IPS-NIHi11 (cell line): ENCODE measurements at regions not wholly inside any gene's neighbourhood (a gene's known extent, or its start where the extent isn't known, plus 50 kb on each side); places are given as distances from the start of the nearest gene placed in this dataset.
"Not testable (repeated sequence)": the region's sequence is repeated elsewhere in the genome, so short reads cannot be mapped to it uniquely, and the experiment has no call there.

ENCODE experiments used
- DNase-seq: peaks from one replicate; pipeline ENCODE4 v3.0.0; 2012; ENCODE audit warnings: mixed read lengths, low spot score

DNA sequence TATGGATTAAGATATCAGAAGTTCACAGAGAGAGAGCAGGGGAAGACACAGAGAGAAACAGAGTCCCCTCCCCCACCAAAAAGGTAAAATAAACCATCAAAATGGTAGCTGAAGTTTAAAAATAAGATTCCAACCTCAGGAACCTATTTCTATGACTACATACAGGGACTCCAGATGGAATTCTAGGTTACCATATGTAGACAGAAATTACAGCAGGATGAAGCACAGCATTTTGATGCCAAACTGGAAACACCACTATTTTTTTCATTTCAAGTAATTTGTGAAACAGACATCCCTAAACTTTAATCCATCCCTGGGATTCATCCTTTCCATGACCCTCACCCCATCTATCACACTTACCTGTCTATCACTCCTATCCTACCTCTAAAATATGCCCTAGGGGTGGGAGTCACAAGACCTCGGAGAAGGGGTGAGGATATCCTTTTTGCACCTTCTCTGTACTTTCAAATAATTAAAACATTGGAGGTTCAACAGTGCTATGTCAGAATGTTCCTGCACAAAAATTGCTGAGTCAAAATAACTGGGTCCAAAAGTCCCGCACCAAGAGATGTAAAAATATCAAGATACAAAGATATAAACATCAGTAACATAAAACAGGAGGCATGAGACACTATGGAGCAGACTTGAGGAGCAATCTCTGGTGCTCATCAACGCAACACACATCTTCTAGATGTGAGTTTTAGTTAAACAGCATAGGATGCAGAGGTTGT is 344.5 kb upstream of the RASGEF1B start:
- DNase-seq: no peak

DNA sequence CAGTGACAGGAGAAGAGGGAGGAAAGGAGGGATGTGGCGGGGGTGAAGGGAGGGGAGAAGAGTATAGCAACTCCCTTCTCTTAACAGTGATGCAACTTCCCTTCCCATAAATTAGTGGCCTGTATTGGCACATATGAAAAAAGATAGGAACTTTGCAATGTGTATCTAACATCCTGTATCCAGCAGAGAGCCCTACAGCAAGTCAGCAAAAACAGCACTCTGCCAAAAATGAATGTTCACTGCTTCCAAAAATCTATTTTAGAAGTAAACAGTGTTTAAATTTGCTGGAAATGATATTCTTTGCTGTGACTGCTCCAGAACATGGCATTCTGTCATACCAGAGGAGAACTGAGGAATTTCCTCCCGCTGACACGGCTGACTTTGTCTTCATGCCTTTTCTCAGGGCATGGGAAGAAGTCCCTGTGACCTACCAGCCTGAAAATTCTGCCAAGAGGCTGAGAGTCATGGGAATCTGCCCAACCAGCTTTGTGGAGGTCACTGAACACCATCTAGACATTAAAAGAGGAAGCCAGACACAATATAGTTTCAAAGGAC is 343.4 kb upstream of the RASGEF1B start:
- DNase-seq: no peak

DNA sequence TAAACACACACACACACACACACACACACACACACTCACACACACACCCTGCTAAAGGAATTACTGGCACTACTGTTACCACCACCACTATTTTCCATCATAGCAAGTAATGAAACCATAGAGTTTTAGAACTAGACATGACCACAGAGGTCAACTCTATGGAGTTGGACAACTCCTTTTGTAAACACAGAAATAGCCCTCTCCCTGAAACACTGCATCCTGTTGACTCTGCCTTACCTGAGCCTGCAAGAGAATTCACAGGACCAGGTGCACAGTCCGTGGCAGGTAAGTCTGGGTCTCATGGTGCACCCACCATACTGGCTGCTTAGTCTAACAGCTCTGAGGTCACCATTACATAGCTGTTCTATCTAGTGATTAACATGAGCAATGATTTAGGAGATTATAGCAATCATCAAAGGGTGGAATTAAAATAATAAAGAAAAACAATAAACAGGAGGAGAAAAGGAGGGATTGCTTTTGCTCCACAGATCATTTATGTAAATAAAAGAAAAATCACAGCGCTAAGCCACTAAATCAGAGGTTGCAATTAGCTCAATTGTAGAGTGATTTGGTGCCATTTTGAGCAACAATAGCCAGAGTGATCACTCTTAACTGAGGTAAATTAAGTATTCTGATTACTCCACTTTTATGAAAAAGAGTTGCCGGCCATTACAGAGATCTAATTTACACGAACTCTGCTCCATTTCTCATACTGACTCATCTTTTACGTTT is 340.0 kb upstream of the RASGEF1B start:
- no peak for DNase-seq

DNA sequence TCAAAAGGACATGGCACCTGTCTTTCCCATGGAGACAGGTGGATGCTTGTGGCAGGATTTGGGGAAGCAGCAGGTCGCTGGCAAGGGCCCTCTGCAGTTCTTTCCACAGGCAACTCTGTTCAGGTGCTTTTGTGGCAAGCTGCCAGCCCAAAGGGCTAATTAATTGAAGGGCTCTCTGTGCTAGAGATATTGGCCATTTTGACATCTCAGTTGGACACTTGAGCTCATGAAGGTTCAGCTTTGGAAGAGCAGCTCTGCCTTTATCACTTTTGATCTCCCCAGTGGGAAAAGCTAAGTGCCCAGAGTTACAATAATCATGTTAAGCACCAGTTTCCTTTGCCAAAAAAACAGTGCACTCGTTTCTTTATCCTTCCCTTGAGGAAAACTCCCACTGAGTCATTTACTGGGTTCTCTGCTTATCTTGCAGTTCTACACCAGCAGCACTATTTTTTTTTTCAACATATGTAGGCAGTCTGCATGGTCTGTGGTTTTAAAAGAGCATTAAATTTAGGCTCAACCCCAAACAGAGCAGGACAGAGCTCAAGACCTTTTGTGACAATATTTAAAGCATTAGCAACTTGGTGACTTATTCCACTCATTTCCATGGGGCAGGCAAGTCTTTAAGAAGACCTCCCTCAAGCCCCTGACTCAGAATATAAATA is 336.4 kb upstream of the RASGEF1B start:
- no peak for DNase-seq

DNA sequence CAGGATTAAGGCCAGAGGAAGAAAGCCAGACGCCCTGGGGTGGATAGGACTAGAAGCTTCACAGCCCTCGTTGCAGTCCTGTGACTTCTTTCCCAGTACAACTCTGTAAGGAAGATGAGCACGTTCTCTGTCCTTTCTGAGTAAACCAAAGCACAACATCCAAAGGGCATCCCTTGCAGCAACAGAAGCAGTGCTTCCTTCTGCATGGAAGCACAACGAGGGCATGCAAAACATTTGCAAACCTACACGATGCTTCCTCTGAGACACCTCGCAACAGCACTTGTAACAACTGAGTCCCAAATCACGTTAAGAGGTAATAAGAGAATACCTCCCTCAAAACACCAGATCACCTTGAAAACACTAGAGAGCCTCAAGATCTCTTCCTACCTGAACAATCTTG is 335.7 kb upstream of the RASGEF1B start:
- no peak for DNase-seq

DNA sequence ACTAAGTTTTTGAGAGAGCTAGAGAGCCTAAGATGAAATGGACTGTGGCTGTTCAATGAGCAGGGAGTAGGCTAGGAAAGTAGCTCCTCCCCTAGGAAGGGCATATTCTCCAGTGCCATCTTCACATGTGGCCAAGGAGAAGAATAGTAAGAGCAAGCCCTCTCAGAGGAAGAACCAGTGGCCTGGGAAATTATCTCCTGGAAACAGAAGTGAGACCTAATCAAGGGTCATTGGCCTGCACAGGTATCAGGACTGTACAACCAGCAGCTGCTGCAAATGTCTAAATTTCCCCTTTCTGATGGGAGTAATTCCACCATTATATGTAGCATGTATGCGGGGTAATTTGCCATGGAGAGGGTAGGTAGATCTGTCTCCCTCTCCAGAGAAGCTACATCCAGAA is 334.8 kb upstream of the RASGEF1B start:
- DNase-seq: no peak

DNA sequence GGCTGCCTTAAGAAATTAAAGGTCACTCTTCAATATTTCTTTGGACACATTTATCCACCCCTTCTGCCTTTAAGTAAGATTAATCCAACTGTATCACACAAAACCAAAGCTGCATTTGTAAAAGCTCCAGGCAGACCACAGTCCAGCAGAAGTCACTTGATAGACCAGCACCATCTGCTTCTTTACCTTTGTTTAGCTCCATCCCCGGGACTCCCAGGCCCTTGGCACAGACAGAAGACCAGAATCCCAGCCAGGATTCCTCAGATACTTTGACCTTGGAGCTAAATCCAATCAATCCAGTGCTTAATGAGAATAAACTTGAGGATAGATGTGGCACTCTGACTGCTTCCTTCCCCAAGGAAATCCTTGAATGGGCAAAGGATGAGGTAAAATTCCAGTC is 333.1 kb upstream of the RASGEF1B start:
- DNase-seq: no peak

DNA sequence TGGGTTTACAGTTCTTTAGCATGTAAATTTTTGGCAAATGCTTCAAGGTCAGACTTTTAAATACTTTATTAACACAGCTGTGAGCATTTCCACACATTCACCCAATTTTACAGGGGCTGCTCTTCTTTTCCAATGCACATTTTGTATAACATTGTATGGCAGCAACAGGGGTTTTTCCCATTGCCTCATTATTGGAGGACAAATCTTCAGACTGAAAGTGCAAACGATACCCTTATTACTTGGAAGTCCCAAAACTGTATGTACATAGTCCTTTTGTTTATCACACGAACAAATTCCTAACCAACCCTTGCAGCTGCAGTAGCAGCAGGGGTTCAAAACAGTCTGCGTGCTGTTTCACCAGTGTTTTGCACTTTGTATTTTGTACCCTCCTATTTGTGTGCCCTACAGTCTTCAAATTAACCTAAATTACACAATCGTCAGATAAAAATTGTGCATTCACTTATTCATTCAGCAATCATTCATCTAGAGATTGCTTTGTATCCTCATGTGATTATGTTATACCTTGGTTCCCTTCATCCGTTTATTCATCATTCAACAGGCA is 330.7 kb upstream of the RASGEF1B start:
- no peak for DNase-seq

DNA sequence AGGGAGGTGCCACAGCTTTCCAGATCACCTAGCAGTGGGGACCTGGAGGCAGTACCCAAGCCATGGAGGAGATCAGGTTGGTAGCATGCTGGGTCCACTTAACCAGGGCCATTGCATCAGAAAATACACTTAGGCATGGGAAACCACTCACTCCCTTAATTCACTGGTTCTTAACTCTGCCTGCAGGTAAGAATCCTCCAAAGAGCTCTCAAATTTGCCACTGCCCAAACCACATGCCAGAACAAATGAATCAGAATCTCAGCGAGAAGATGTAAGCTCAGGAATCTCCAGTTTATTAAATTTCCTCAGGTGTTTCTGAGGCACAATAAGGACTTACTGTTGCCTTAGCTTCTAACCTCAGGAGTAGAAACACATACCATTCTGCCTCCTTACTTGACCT is 327.7 kb upstream of the RASGEF1B start:
- no peak for DNase-seq

DNA sequence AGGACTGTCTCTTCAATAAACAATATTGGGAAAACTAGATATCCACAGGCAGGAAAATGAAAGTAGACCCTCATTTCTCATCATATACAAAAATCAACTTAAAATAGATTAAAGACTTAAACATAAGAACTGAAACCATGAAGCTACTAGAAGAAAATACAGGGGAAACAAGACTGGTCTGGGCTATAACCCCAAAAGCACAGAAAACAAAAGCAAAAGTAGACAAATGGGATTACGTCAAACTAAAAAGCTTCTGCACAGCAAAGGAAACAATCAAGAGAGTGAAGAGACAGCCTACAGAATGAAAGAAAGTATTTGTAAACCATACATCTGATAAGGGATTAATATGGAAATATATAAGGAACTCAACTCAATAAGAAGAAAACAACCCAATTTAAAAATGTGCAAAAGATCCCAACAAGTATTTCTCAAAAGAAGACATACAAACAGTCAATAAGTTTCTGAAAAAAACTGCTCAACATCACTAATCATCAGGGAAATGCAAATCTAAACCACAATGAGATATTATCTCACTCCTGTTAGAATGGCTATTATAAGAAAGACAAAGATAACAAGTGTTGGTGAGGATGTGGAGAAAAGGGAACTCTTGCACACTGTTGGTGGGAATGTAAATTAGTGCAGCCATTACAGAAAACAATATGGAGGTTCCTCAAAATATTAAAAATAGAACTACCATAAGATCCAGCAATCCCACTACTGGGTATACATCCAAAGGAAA is 325.3 kb upstream of the RASGEF1B start:
- DNase-seq: no peak

DNA sequence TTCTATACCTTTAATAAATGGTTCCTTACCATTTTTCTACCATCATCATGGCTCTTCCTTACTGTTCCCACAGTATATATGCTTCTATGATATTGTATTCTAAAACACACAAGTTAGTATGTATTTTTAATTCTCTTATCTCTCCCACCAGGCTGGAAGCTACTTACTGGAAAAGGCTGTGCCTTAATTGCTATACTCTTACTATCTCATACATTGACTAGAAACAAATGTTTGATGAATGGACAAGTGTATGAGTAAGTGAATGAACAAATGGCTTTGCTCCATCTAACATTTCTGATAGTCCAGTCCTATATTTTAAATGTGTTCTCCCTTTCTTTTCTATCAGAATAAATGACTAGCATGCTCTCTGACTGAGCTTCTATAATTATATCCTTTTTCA is 320.8 kb upstream of the RASGEF1B start:
- no peak for DNase-seq

DNA sequence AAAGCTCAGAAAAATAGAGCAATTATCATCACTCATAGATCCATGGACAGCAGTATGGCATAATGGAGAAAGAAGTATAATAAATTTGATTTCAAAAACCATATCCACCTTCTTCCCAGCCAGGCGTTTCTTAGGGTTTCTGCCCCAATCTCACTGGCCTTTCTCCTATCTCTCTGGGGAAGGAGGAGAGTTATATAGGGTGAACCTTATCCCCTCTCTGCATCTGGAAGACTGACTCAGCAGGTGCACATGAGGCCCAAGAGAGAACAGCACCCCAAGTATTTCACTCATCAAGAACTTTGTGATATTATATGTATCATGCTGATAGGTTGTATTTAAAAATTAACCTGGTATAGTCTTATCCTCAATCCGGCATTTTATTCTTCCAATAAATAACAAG is 318.8 kb upstream of the RASGEF1B start:
- DNase-seq: no peak

DNA sequence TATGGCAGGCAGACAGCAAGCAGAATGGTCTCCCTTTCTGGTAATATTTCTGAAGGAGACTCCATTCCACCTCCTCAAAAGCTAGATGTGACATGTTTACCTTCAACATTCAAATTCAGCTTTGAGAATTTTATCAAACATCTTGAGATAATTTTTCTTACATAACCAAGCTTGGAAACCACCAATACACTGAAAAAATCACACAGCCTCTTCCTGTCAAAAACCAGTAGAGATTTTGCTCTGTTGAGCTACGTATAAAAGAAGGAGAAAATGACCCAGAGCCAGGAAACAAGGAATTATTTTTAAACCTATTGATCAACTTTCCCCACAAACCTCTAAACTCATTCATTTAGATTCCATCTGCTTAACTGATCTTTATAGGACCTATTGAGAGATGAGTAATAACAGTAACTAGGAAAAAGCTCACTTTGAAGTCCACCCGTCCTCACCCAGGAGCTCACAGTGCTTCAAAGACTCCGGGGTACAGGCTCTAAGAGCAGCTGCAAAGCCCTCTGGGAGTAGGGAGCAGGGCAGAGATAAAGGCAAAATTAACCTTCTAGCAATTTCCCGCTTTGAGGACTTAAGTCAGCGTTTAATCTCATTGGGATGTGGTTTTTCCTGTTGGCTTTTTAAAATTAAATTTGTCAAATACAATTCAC is 318.2 kb upstream of the RASGEF1B start:
- DNase-seq: no peak

DNA sequence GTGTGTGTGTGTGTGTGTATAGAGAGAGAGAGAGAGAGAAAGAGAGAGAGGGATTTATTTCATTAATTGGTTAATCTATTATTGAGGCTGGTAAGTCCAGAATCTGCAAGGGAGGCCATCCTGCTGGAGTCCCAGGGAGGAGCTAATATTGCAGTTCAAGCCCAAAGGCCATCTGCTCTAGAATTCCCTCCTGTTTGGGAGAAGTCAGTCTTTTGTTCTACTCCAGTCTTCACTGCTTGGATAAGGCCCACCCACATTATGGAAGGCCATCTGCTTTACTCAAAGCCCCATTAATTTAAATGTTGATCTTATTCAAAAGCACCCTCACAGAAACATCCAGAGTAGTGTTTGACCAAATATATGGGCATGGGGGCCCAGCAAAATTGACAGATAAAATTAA is 317.5 kb upstream of the RASGEF1B start:
- no peak for DNase-seq

DNA sequence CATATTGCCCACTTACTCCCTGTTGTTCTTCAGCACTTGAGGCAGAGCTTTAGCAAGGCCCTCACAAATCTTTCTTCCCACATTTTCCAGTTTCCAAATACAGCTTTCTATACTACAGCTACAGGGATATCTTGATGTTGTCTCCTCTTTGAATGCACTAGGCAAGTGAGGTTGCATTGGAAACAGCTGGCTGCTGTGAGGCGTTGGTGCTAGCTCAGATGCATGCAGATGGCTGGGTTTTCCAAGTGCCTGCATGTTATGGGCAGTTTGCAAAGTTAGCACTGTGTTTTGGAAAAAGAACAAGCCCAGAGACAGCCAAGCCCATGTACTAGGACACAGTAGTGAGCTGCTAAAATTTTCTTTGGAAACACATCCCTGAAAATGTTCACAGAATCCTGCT is 315.1 kb upstream of the RASGEF1B start:
- DNase-seq: no peak

DNA sequence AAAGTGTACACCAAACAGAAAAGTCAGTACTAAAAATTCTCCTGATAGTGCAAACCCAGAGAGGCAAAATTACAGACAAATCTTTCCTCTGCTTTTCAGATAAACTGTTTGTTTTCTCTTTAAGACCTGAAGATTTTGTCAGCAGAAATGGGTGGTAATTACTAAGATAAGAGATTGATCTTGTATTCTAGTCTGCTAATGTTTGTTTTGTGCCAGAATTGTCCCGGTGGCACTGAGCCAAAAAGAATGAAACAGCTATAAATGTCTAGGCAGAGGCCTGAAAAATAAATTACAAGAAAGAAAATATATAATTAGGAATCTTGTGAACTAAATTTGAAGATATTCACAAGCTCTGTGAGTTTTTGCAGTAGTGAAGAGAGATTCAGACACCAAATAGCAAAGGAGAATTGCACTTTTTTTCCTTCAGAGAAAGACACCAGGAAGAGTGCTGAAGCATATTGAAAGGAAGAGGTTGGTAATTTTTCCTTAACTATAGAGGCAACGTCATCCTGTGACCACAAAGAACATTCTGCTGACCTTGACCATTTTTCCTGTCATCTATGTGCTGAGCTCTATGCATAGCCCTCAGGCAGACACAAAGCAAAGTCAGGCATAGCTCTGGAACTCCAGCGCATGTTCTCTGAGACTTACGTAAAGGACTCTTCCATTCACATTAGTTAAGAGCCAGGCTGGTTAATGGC is 314.5 kb upstream of the RASGEF1B start:
- no peak for DNase-seq

DNA sequence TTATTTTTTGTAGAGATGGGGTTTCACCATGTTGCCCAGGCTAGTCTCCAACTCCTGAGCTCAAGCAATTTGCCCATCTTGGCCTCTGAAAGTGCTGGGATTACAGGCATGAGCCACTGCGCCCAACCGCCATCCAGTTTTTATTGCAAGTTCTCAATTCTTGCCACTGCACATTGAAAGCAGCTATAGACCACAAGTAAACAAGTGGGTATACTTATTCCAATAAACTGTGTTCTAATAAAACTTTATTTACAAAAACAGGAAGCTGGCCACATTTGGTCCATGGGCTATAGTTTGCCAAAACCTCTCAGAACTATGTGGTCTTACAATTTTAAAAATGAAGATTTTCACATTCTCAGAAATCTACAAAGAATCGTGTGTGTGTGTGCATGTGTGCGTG is 313.6 kb upstream of the RASGEF1B start:
- DNase-seq: no peak

DNA sequence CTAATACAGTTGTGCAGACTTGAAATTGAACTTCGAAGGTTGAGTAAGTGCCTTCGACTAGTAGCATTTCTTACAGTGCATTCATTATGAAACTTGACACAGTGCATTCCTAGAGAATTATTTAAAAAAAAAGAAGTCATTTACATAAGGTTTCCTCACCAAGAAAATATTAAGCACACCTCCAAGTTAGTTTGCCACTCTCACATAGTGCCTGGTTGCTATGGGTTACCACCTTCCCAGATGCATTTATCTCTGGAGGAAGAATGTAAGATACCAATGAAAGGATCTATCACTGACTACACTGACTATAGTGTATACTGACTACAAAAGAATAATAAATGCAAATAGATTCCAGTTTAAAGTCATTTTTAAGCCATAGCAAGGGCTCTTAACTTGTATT is 311.9 kb upstream of the RASGEF1B start:
- DNase-seq: no peak

DNA sequence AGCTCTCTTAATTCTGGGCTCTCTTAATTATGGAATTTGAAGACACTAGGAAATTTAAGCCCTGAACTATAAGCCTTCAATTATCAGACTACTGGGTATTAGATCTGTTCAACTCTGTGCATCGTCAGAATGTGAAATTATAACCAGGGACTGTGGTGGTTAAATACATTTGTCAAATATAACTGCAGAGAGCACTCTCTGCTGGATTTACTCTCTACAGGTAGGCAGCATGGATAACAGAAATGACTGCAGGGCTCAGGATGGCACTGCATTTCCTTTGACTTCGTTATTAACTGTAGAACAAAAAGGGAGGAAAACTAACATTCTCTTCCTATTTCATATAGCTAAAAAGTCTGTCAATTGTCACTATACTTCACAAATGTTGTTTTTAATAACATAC is 310.1 kb upstream of the RASGEF1B start:
- DNase-seq: no peak

DNA sequence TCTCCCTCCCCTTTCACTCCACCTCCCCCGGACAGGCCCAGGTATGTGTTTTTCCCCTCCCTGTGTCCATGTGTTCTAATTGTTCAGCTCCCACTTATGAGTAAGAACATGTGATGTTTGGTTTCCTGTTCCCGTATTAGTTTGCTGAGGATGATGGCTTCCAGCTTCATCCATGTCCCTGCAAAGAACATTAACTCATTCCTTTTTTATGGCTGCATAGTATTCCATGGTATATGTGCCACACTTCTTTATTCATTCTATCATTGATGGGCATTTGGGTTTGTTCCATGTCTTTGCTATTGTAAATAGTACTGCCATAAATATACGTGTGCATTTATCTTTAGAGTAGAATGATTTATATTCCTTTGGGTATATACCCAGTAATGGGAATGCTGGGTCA is 306.0 kb upstream of the RASGEF1B start:
- DNase-seq: not testable (repeated sequence)

DNA sequence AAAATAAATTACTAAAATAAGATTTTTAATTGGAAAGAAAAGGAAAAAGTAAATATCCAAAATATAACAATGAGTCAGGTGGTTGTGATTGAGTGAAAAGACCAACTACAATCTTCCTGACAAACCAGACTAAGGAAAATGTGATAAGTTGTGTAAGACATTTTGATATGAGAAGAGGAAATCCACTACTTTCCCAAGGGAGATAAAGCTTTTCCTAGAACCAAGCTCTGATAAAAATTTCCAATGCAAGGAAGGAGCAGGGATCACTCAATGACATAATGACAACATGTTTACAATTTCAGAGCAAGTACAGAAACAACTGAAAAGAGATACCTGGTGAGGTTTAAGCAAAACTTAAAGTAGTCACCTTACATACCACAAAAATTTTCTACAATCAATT is 305.1 kb upstream of the RASGEF1B start:
- no peak for DNase-seq
